Esophagus muscularis mucosa (tissue), 3 donors: ENCODE measurements at regions not wholly inside any gene's neighbourhood (a gene's known extent, or its start where the extent isn't known, plus 50 kb on each side); places are given as distances from the start of the nearest gene placed in this dataset.

Source experiments
- POLR2A ChIP-seq: fragments of 450-650 bp; IDR thresholded peaks from one replicate; pipeline ENCODE4 v1.6.1; 2017; ENCODE audit warnings: antibody characterized with exemption, moderate library complexity, mild to moderate bottlenecking, low read depth
- POLR2AphosphoS5 ChIP-seq, 2 donors: sonication (generic); formaldehyde crosslinking; IDR thresholded peaks; one replicate each; pipeline ENCODE4 v1.6.1; 2017; ENCODE audit warnings: antibody characterized with exemption in 2 of 2
- TF ChIP-seq, protein P1 (sequence below), 3 experiments: fragments of 200-600 bp in 2 of 3; fragments of 450-650 bp in 1 of 3; sonication (generic) in 2 of 3; IDR thresholded peaks; one replicate each; pipeline ENCODE4 v1.5.1; 2017 to 2019; ENCODE audit warnings: antibody characterized with exemption in 3 of 3, mild to moderate bottlenecking in 2 of 3, moderate library complexity in 1 of 3

DNA sequence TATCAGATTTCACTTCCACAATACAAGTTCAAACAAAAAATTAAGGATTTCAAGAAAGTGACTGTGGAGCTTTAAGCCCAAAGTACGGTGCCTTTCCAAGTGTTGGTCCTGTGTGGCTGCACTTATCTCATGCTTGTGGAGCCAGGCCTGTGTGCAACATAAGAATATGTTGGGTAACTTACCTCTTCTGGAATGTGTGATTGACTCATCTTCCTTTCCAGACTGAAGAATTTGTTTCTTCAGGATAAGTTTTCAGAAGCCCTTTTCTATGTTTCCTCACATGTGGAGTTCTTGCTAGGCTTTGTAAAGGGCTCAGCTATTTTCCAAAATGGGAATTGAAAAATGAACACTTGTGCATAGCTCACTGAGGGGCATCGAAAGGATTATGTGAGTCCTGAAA is 485.1 kb upstream of the PAPPA start:
- TF ChIP-seq, protein P1, sequence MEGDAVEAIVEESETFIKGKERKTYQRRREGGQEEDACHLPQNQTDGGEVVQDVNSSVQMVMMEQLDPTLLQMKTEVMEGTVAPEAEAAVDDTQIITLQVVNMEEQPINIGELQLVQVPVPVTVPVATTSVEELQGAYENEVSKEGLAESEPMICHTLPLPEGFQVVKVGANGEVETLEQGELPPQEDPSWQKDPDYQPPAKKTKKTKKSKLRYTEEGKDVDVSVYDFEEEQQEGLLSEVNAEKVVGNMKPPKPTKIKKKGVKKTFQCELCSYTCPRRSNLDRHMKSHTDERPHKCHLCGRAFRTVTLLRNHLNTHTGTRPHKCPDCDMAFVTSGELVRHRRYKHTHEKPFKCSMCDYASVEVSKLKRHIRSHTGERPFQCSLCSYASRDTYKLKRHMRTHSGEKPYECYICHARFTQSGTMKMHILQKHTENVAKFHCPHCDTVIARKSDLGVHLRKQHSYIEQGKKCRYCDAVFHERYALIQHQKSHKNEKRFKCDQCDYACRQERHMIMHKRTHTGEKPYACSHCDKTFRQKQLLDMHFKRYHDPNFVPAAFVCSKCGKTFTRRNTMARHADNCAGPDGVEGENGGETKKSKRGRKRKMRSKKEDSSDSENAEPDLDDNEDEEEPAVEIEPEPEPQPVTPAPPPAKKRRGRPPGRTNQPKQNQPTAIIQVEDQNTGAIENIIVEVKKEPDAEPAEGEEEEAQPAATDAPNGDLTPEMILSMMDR (IDR thresholded peaks at IDR 0.05) = no peak
- no peak for TF ChIP-seq POLR2A
- no peak for TF ChIP-seq POLR2AphosphoS5 (IDR thresholded peaks at IDR 0.05)
